Activated T-cell treated with anti-CD3 and anti-CD28 coated beads, Interleukin-2, amount 50 U/mL, for 48 hours (primary cell): ENCODE measurements at regions not wholly inside any gene's neighbourhood (a gene's known extent, or its start where the extent isn't known, plus 50 kb on each side); places are given as distances from the start of the nearest gene placed in this dataset.
"Not testable (repeated sequence)": the region's sequence is repeated elsewhere in the genome, so short reads cannot be mapped to it uniquely, and the experiment has no call there.

ENCODE experiments used
- DNase-seq, 2 experiments: peaks; one replicate each; pipeline ENCODE4 v3.0.0-alpha.2; 2020

DNA sequence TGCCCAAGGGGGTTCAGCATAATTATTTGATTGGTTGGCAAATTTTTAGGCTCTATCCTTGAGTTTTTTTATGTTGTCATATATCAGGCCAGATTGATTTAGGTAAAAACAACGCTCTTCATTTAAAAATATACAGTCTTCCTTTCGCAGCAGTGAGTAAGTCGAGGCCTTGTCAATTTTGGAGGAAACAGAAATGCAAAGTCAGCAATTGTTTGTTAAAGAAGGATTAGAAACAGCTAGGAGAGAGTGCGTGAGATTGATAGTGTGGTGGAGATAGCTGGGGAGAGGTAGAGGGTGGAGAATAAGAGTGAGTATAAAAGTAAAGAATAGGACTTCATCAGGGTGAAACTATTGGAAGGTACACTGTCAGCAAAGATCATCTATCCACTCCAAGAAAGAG, 830.8 kb downstream of the LUZP2 start:
- no peak for DNase-seq

DNA sequence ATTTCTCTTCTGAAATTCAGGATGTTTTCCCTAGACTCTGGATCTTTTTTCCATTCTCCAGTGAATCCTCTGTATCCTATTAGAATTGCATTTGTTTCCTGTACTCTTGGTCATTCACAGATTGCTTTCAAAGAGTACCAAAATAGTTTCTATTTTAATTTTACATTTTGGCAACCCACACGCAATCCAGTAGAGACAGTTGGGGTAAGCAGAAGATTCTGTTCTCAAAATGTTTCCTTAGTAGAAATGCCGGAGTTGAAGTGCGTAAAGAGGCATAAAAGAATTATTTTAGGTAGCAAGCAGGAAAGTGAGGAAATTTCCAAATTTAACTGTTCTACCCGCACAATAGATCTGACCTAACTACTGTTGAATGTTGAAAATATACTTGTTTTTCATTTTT, 842.4 kb downstream of the LUZP2 start:
- DNase-seq = no peak

DNA sequence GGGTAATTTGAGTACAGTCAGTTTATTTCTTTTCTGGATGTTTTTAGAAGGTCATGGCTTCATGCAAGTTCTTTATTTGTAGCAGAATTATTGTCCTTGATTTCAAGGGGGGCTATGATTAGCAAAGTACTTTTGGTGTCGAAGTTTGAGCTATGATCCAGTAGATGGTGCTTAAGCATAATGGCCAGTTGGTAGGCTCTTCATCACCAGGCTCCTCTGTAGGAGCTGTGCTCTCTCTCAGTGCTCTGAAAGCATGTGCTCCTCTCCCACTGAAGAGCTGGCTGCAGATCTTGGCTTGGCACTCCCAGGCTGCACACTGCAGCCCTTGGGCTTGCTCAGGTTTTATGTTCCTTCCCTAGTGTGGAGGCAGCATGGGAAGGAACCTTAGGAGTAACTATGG, 852.7 kb downstream of the LUZP2 start:
- no peak for DNase-seq

DNA sequence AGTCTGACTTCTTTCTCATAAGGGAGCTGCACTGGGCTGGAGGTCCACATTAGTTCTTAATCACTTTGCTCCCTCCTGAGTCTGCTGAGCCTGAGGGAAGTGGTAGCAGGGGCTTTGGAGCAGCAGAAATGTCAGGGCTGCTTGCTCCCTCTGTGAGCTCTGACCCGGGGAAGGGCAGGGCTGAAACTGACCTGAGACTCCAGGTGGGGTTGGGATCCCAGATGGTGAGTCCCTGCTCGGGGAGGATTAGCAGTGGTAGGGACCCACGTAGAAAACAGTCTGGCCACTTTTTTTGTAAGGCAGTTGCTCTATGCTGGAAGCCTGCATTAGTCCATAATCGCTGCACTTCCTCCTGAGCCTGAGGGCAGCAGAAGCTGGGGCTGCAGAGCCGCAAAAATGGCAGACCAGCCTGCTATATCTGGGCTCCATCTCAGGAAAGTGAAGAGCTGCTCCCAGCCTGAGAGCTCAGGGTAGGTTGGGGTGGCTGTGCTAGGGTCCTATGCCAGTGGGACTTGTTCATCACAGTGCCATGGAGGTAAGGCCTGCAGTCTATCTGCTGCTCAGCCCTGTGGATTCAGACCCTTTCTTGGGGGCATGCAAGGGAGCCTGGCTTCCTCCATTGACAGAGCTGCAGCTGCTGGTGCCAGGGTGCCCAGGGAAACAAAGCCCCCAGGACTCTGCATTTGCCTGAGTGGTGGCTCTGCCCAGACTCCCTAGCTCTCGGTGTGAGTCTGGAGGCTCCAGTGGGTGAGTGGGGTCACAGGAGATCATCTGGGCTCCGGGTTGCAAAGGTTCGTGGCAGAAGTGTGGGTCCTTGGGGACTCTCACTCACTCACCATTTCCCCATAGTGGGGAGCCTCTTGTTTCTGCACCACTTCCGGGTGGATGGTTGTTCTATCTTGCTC, 854.3 kb downstream of the LUZP2 start:
- DNase-seq = no peak

DNA sequence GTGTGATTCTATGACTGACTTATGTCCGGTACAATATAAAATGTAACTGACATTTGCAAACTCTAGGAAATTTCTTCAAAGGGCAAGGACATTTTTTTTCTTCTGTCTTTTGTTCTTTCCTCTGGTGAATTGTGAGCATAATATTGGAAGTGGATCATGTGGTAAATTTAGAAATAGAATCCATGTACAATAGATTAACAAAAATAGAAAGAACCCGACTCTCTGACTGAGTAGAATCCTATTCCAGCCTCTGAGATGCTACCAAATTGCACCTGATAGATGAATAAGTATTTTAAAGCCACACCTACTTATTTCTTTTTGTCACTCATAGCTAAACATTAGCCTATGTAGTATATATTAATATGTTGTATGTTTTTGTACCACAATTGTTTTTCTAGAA, 860.3 kb downstream of the LUZP2 start:
- no peak for DNase-seq

DNA sequence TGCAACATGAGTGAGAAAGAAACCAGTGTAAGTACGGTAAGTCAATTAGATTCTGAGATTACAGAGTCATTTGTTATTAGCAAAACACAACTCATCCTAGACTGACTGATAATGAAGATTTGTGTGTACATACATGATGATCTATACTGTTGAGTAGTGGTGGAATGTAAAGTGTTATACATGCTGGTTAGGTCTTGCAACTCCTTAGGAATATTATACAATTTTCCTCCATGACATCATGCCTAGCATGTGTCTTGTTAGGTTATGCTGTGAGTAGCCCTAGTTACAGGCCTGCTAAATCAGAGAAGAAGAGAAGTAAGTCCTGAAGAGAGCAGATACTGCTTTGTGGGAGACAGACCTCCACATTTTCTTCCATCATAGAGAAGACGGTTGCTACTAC, 880.6 kb downstream of the LUZP2 start:
- DNase-seq = no peak

DNA sequence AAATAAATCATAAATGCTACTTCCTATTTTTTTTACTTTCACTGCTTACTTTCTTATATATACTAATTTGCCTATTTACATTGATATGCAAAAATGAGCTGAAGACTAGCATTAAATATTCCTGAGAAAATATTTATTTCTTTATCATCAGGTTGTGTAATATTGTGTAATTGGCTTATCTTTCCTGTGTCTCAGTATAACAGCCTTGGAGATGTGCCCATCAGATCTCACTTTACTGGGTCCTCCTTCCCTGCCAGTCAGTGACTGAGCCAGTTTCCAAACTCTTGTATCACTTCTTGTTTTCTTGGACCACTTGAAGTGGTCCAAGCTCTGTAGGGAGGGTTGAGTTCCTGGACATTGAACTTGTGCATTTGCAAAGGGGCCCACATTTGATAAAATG, 900.0 kb downstream of the LUZP2 start:
- no peak for DNase-seq

DNA sequence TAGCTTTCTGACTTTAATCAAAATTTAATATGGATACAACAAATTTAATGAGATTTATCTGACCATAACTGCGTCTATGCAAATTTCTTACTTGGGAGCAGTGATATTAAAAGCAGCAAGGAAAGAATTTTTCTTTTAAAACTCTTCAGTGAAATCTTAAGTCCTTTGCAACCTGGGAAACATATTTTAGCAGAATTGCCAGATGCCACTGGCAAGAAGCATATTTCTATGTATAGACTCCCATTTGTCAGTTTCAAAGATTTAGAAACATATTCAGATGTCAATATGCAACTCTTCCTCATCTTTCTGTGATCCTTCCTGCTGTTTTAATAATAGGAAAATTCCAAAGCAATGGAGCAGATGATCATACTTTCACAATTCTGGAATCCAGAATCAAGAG, 911.3 kb downstream of the LUZP2 start:
- no peak for DNase-seq

DNA sequence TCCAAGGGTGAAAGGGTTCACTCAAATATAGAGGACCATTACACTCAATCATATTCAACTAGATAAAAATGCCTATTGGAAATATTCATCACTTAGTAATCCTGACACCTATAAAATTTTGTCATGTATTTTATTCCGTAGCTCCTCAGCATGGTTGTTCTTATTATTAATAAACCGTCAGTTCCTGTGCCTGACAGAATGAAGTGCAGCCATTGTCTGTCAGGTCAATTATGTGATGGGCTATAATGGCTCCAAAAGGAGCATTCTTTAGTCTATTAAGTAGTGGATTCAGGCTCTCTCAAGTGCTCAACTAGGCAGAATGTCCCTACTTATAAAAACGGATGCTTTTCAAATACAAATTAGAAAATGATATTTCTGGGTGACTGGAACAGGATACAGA, 916.1 kb upstream of the ANO3 start:
- no peak for DNase-seq

DNA sequence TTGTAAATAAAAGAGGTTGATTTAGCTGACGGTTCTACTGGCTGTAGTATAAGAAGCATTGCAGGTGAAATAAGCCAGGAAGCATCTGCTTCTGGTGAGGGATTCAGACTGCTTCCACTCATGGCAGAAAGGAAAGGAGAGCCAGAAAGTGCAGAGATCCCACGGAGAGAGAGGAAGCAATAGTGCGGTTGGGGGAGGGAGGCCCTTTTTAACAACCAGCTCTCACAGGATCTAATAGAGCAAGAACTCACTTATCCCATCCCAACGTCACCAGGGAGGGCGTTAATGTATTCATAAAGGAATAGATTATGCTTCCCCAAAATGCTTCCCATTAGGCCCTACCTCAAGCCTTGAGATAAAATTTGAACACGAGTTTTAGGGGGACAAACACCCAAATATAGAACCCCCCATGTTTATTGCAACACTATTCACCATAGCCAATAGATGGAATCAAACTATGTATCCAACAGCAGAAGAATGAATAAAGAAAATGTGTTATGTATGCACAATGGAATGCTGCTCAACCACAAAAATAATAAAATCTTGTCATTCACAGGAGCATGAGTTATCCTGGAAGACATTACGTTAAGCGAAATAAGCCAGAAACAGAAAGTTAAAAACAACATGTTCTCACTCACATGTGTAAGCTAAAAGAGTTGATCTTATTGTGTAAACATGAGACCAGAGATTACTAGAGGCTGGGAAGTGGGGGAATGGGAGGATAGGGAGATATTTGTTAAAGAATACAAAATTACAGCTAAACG, 908.3 kb upstream of the ANO3 start:
- no peak for DNase-seq

DNA sequence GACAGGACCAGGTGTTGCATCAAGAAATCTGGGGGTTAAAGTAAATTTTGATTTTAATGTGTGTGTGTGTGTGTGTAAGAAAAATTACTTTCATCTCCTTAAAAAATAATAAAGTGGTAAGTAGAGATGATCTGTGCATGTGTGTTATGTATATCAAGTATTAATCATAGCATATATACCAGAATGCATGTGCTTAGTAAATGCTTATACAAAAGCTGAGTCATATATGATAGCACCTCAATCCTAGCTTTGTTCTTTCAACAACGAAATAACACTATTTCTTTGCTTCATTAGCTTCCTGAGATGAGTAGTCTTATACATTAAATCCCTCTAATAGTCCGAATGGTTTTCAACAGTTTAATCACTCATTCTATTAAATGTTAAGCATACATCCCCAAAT, 899.6 kb upstream of the ANO3 start:
- DNase-seq = no peak

DNA sequence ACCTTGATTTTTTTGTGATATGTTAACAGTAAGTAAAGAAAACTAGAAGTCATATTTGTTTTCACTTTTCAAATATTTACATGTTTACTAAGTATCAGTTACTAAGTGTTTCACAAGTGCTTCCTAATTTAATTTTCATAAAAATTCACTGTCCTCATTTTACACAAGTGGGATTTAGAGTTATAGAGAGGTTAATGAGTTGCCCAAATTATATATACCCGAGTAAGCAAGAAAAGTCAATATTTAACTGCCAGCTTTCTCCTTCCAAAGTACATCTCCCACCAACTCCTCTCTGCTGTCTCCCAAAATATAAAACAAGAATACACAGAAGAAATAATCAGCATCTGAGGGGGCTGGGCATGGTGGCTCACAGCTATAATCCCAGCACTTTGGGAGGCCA, 896.7 kb upstream of the ANO3 start:
- DNase-seq = no peak

DNA sequence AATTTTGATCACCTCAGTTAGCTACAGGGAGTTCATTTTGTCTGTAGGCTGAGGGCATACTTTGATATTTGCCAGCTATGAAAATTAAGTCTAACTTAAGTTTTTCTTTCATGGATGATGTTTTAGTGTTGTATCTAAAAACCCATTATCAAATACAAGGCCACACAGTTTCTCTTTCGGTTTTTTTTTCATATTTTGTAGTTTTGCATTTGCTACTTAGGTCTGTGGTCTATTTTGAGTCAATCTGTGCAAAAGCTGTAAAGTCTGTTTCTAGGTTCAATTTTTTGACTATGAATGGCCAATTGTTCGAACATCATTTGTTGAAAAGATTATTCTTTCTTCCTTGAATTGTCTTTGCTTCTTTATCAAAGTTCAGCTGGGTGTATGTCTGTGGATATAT, 895.6 kb upstream of the ANO3 start:
- no peak for DNase-seq

DNA sequence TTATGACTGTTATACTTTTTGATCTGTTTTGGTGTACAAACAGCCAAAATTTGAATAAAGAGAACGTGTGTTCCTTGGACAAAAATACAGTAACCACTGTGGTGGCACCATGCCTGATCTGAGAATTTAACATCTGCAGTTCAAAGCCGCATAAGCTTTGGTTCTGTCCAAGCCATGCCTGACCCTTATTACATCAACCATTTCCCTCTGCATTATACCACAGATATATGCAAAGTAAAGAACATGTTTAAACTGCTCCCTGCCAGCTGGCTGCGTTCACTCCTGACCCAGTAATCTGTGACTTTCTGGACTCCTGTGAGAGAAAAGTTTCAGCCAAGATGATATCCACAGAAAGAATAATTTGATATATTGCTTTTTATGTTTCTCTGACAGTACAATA, 890.5 kb upstream of the ANO3 start:
- no peak for DNase-seq

DNA sequence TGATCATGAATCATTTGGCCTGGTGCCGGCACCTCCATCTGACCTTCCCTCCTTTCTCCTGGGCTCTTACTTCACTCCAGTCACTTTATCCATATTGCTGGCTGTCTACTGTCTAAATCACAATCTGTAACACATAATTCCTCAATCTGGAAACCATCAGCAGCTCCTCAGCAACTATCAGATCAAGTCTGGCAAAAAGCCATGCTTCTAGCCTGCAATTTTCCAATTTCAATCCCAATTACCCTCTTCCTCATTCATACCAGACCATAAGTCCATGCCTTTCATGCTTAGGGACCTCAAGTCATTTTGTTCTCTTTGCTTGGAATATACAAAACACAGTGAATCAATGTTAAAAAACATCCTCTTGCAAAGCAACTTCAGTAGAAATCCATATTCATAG, 882.8 kb upstream of the ANO3 start:
- DNase-seq = no peak

DNA sequence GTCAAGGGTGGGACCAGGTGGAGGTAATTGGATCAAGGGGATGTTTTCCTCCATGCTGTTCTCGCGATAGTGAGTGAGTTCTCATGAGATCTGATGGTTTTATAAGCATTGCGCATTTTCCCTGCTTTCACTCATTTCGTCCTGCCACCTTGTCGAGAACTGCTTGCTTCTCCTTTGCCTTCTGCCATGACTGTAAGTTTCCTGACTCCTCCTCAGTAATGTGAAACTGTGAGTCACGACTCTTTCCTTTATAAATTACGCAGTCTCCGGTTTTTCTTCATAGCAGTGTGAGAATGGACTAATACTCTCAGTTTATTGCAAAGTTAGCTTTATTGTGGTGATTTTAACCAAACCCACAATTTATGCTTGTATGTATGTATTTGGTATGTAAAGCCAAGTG, 878.5 kb upstream of the ANO3 start:
- no peak for DNase-seq

DNA sequence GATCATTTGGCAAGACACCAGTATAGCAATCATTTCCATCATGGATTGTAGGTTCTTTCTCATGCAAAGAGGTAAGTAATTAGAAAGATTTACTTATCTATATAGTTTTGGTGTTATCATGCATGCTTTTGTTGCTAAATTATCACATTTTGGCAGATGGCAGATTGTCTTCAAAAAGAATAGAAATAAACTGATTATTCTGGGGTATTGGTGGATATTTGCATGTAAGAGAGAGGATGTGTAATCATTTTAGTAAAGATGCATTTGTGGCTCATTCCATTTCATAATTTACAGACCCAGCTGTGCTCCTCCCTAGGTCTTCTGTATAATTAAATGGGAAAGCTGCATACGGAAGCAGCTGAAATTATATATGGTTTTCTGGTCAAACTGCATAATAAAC, 875.7 kb upstream of the ANO3 start:
- DNase-seq = no peak

DNA sequence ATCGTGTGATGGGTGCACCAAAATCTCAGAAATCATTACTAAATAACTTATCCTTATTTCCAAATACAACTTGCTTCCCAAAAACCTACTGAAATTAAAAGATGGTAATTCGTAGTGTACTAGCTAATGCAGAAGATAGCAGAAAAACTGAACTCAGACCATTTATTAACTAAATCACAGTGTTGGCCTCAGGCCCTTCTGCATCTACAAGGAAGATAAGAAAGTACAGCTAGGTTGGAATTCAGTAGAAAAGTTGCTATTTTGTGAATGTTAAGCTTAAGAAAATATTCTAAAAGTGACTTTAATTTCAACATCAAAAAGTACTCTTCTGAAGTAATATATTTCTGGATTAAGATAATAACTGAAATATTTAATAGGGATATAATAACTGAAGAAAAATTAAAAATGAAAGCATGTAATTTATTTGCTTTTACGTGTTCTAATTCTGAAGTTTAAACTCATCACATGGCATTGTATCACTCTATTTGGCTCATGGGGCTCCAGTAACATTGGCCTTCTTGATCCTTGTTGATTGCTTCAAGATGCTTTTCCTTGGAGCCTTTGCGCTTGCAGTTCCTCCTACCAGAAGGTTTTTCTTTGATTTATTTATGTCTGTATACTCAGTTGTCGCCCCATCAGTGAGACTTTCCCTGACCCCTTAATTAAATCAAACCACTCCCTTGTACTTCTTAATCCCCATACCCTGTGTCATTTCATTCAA, 847.9 kb upstream of the ANO3 start:
- no peak for DNase-seq

DNA sequence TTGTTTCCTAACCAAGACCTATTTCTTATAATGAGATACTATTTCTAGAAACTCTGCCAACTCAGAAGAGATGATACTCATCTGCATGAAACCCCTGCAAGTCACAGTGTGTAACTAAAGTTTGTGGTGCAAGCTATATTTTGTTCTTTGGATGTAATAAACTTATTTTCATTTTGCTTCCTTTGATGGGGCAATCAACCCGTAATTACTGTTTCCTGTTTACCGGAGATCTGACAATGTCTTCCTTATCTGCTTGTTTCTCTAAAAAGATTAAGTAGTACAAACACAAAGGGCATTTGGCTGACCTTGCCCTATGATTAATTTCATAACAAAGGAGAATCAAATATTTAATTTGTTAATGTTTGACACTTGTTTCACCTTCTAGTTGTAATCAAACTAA, 846.6 kb upstream of the ANO3 start:
- no peak for DNase-seq

DNA sequence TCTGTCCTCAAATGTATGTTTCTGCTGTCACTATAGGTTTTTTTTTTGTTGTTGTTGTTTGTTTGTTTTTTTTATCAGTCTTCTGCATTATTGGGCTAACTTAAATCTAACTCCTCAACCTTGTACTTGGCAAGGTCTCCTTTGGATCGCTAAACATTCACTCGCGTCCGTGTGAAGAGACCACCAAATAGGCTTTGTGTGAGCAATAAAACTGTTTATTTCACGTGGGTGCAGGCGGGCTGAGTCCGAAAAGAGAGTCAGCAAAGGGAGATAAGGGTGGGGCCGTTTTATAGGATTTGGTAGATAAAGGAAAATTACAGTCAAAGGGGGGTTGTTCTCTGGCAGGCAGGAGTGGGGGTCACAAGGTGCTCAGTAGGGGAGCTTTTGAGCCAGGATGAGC, 845.6 kb upstream of the ANO3 start:
- not testable (repeated sequence) for DNase-seq

DNA sequence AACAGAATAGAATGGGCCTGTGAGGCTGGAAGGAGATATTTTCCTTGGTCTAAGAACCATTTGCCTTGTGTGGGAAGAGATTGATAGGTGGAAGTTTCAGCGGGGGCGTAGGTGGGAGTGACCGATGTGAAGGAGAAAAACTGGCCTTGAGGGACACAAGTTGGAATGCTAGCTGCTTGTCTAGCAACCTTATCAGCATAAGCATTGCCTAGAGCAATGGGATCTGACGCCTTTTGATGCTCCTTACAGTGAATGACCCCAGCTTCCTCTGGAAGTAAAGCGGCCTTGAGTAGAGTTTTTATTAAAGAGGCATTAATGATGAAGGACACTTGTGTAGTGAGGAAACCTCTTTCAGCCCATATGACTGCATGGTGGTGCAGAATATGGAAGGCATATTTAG, 843.8 kb upstream of the ANO3 start:
- not testable (repeated sequence) for DNase-seq

DNA sequence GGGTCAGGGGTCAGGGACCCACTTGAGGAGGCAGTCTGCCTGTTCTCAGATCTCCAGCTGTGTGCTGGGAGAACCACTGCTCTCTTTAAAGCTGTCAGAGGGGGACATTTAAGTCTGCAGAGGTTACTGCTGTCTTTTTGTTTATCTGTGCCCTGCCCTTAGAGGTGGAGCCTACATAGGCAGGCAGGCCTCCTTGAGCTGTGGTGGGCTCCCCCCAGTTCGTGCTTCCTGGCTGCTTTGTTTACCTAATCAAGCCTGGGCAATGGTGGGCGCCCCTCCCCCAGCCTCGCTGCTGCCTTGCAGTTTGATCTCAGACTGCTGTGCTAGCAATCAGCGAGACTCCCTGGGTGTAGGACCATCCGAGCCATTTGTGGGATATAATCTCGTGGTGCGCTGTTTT, 830.5 kb upstream of the ANO3 start:
- not testable (repeated sequence) for DNase-seq

DNA sequence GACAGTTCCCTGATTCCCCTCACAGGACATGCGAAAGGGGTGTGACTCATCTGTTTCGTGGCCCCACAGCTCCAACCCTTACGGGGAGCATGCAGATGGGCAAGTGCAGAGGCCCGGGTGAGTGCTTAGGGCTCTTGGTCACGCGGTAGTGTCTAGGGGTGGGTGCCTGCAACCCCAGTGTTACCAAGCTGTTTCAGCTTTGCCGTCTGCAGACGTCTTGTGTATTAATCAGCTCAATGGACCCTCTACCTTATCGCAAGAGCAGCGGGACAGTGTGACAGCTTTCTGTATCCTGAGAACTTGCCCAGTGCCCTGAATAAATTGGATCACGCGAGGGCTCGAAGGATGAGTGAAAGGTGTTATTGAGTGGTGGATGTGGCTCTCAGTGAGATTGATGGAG, 816.4 kb upstream of the ANO3 start:
- DNase-seq = no peak

DNA sequence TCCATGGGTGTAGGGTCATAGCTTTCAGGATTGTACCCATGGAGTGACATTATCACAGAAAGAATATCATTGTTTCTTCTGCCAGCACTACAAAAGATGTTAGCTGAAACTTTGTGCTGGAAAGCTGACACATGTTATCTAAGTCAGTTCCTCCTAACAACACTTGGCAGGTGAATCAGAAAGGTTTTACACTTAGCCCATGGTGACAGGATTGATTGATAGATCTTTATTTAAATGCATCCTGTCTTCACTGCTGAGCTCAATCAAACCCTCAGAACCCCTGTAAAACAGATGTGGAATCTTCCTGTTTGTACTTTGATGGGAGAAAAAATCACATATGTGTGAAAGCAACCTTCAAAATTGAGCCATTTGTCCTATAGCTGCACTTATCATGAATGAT, 811.5 kb upstream of the ANO3 start:
- no peak for DNase-seq
